ENCODE measurements at regions not wholly inside any gene's neighbourhood (a gene's known extent, or its start where the extent isn't known, plus 50 kb on each side); places are given as distances from the start of the nearest gene placed in this dataset.

- Histone ChIP-seq H4K20me1 (ENCODE audit: insufficient read depth, low read length) (no peaks in the 10 kb centered on the region), H3K4me3 (ENCODE audit: low read depth, low read length, poor library complexity, severe bottlenecking) (no peak overlapping the region), H3K27me3 (ENCODE audit: insufficient read depth, low read length) (no peaks in the 10 kb centered on the region), H3K4me1 (ENCODE audit: insufficient read depth, low read length, severe bottlenecking) (no peaks in the 10 kb centered on the region), H3K9me3 (ENCODE audit: low read length) (no peaks in the 10 kb centered on the region), H3K9me2 (ENCODE audit: low read depth, low read length) (no peaks in the 10 kb centered on the region), H3K4me2 (ENCODE audit: low read length) (no peak overlapping the region), H2AFZ (ENCODE audit: low read length) (no peak overlapping the region), H3F3A (ENCODE audit: insufficient read depth, low read length) (no peaks in the 10 kb centered on the region), H3K9ac (ENCODE audit: low read length) (no peak overlapping the region), H3K36me3 (ENCODE audit: insufficient read depth, low read length) (no peaks in the 10 kb centered on the region), H3K79me2 (ENCODE audit: insufficient read depth, low read length) (no peaks in the 10 kb centered on the region), H3K27ac (ENCODE audit: low read depth, low read length, poor library complexity, severe bottlenecking) (no peak overlapping the region)
- TF ChIP-seq EZH2 (IDR thresholded peaks at IDR 0.05; ENCODE audit: borderline replicate concordance, low read length) (no peak), CTCF (IDR thresholded peaks at IDR 0.05; ENCODE audit: low read length) (no peak)
Measured at GRCh38 chr5:63894690-63895089, 67.6 kb downstream of the HTR1A start.

GRCh38 chr5:63878788-63879187, 83.5 kb downstream of the HTR1A start:
- Histone ChIP-seq H3K9me3 (ENCODE audit: low read length) (no peaks in the 10 kb centered on the region), H3K36me3 (ENCODE audit: insufficient read depth, low read length) (no peaks in the 10 kb centered on the region), H3K4me2 (ENCODE audit: low read length) (no peak overlapping the region), H3K27me3 (ENCODE audit: insufficient read depth, low read length) (no peaks in the 10 kb centered on the region), H3K79me2 (ENCODE audit: insufficient read depth, low read length) (no peaks in the 10 kb centered on the region), H3K4me1 (ENCODE audit: insufficient read depth, low read length, severe bottlenecking) (no peaks in the 10 kb centered on the region), H4K20me1 (ENCODE audit: insufficient read depth, low read length) (no peaks in the 10 kb centered on the region), H3K9me2 (ENCODE audit: low read depth, low read length) (no peaks in the 10 kb centered on the region), H2AFZ (ENCODE audit: low read length) (no peak overlapping the region), H3K27ac (ENCODE audit: low read depth, low read length, poor library complexity, severe bottlenecking) (no peak overlapping the region), H3F3A (ENCODE audit: insufficient read depth, low read length) (no peaks in the 10 kb centered on the region), H3K4me3 (ENCODE audit: low read depth, low read length, poor library complexity, severe bottlenecking) (no peak overlapping the region), H3K9ac (ENCODE audit: low read length) (no peak overlapping the region)
- TF ChIP-seq EZH2 (IDR thresholded peaks at IDR 0.05; ENCODE audit: borderline replicate concordance, low read length) (no peak), CTCF (IDR thresholded peaks at IDR 0.05; ENCODE audit: low read length) (no peak)

GRCh38 chr5:63877961-63878360, 84.3 kb downstream of the HTR1A start:
- Histone ChIP-seq H3K4me1 (ENCODE audit: insufficient read depth, low read length, severe bottlenecking) (no peaks in the 10 kb centered on the region), H3K9me2 (ENCODE audit: low read depth, low read length) (no peaks in the 10 kb centered on the region), H3K27ac (ENCODE audit: low read depth, low read length, poor library complexity, severe bottlenecking) (no peak overlapping the region), H3K9ac (ENCODE audit: low read length) (no peak overlapping the region), H3K9me3 (ENCODE audit: low read length) (no peaks in the 10 kb centered on the region), H3K27me3 (ENCODE audit: insufficient read depth, low read length) (no peaks in the 10 kb centered on the region), H3F3A (ENCODE audit: insufficient read depth, low read length) (no peaks in the 10 kb centered on the region), H3K4me3 (ENCODE audit: low read depth, low read length, poor library complexity, severe bottlenecking) (no peak overlapping the region), H3K79me2 (ENCODE audit: insufficient read depth, low read length) (no peaks in the 10 kb centered on the region), H2AFZ (ENCODE audit: low read length) (no peak overlapping the region), H3K36me3 (ENCODE audit: insufficient read depth, low read length) (no peaks in the 10 kb centered on the region), H4K20me1 (ENCODE audit: insufficient read depth, low read length) (no peaks in the 10 kb centered on the region), H3K4me2 (ENCODE audit: low read length) (no peak overlapping the region)
- TF ChIP-seq EZH2 (IDR thresholded peaks at IDR 0.05; ENCODE audit: borderline replicate concordance, low read length) = no peak

GRCh38 chr5:63860379-63860778, 101.9 kb downstream of the HTR1A start:
- Histone ChIP-seq H3K27me3 (ENCODE audit: insufficient read depth, low read length) (no peaks in the 10 kb centered on the region), H3F3A (ENCODE audit: insufficient read depth, low read length) (no peaks in the 10 kb centered on the region), H3K4me2 (ENCODE audit: low read length) (no peak overlapping the region), H3K9ac (ENCODE audit: low read length) (no peak overlapping the region), H3K4me3 (ENCODE audit: low read depth, low read length, poor library complexity, severe bottlenecking) (no peak overlapping the region), H3K79me2 (ENCODE audit: insufficient read depth, low read length) (no peaks in the 10 kb centered on the region), H4K20me1 (ENCODE audit: insufficient read depth, low read length) (no peaks in the 10 kb centered on the region), H3K9me3 (ENCODE audit: low read length) (peaks cover 3% of the 10 kb centered on the region; the same call in 1 of the 2 replicates), H3K27ac (ENCODE audit: low read depth, low read length, poor library complexity, severe bottlenecking) (no peak overlapping the region), H3K4me1 (ENCODE audit: insufficient read depth, low read length, severe bottlenecking) (no peaks in the 10 kb centered on the region), H3K36me3 (ENCODE audit: insufficient read depth, low read length) (no peaks in the 10 kb centered on the region), H3K9me2 (ENCODE audit: low read depth, low read length) (no peaks in the 10 kb centered on the region), H2AFZ (ENCODE audit: low read length) (no peak overlapping the region)
- TF ChIP-seq CTCF (IDR thresholded peaks at IDR 0.05; ENCODE audit: low read length) = no peak
- no peak for TF ChIP-seq EZH2 (IDR thresholded peaks at IDR 0.05; ENCODE audit: borderline replicate concordance, low read length)

All from OCI-LY1 (cell line).